ENCODE measurements at regions not wholly inside any gene's neighbourhood (a gene's known extent, or its start where the extent isn't known, plus 50 kb on each side); places are given as distances from the start of the nearest gene placed in this dataset.

GRCh38 chr20:54848984-54849538, 373.7 kb downstream of the DOK5 start:
- intact Hi-C loops (cut with micrococcal nuclease): no loop called here
- Mint-ChIP-seq H3K27ac (no peak overlapping the region), H3K4me3 (no peak overlapping the region), H3K4me1 (ENCODE audit: low read depth) (no peaks in the 10 kb centered on the region), H3K36me3 (ENCODE audit: low read depth) (no peaks in the 10 kb centered on the region), H3K9me3 (no peaks in the 10 kb centered on the region), H3K27me3 (ENCODE audit: insufficient read depth) (no peaks in the 10 kb centered on the region)
- DNase-seq (ENCODE audit: low spot score): no peak

GRCh38 chr20:54848262-54848661, 372.9 kb downstream of the DOK5 start:
- H3K4me1 Mint-ChIP-seq (ENCODE audit: low read depth): no peaks in the 10 kb centered on the region
- intact Hi-C loops (cut with micrococcal nuclease): no loop called here
- H3K9me3 Mint-ChIP-seq: no peaks in the 10 kb centered on the region
- no peak overlapping the region for H3K4me3 Mint-ChIP-seq
- DNase-seq (ENCODE audit: low spot score): no peak
- no peaks in the 10 kb centered on the region for H3K27me3 Mint-ChIP-seq (ENCODE audit: insufficient read depth)
- no peak overlapping the region for H3K27ac Mint-ChIP-seq
- H3K36me3 Mint-ChIP-seq (ENCODE audit: low read depth): no peaks in the 10 kb centered on the region

GRCh38 chr20:54846948-54847347, 371.6 kb downstream of the DOK5 start:
- Mint-ChIP-seq H3K27me3 (ENCODE audit: insufficient read depth) (no peaks in the 10 kb centered on the region), H3K27ac (no peak overlapping the region), H3K4me1 (ENCODE audit: low read depth) (no peaks in the 10 kb centered on the region), H3K4me3 (no peak overlapping the region), H3K9me3 (no peaks in the 10 kb centered on the region), H3K36me3 (ENCODE audit: low read depth) (no peaks in the 10 kb centered on the region)
- intact Hi-C loops (cut with micrococcal nuclease): no loop called here
- no peak for DNase-seq (ENCODE audit: low spot score)

- no peak overlapping the region for H3K4me3 Mint-ChIP-seq
- H3K9me3 Mint-ChIP-seq: no peaks in the 10 kb centered on the region
- no peak overlapping the region for H3K27ac Mint-ChIP-seq
- no peaks in the 10 kb centered on the region for H3K4me1 Mint-ChIP-seq (ENCODE audit: low read depth)
- no peaks in the 10 kb centered on the region for H3K27me3 Mint-ChIP-seq (ENCODE audit: insufficient read depth)
- DNase-seq (ENCODE audit: low spot score): no peak
- no peaks in the 10 kb centered on the region for H3K36me3 Mint-ChIP-seq (ENCODE audit: low read depth)
- intact Hi-C loops (cut with micrococcal nuclease): no loop called here
These were observed 369.0 kb downstream of the DOK5 start for GRCh38 chr20:54844346-54844745.

- intact Hi-C loops (cut with micrococcal nuclease): no loop called here
- no peaks in the 10 kb centered on the region for H3K36me3 Mint-ChIP-seq (ENCODE audit: low read depth)
- H3K27me3 Mint-ChIP-seq (ENCODE audit: insufficient read depth): no peaks in the 10 kb centered on the region
- H3K9me3 Mint-ChIP-seq: no peaks in the 10 kb centered on the region
- H3K27ac Mint-ChIP-seq: no peak overlapping the region
- no peak overlapping the region for H3K4me3 Mint-ChIP-seq
- no peaks in the 10 kb centered on the region for H3K4me1 Mint-ChIP-seq (ENCODE audit: low read depth)
- DNase-seq (ENCODE audit: low spot score): no peak
These were observed 368.5 kb downstream of the DOK5 start for GRCh38 chr20:54843865-54844264.

- no peak overlapping the region for H3K4me3 Mint-ChIP-seq
These were observed 368.0 kb downstream of the DOK5 start for GRCh38 chr20:54843431-54843830.

GRCh38 chr20:54839224-54839623, 363.8 kb downstream of the DOK5 start:
- no peaks in the 10 kb centered on the region for H3K36me3 Mint-ChIP-seq (ENCODE audit: low read depth)
- no peaks in the 10 kb centered on the region for H3K9me3 Mint-ChIP-seq
- H3K27me3 Mint-ChIP-seq (ENCODE audit: insufficient read depth): no peaks in the 10 kb centered on the region
- no peak for DNase-seq (ENCODE audit: low spot score)
- H3K4me1 Mint-ChIP-seq (ENCODE audit: low read depth): no peaks in the 10 kb centered on the region
- no peak overlapping the region for H3K27ac Mint-ChIP-seq
- no peak overlapping the region for H3K4me3 Mint-ChIP-seq
- intact Hi-C loops (cut with micrococcal nuclease): no loop called here

More at GRCh38 chr20:54843431-54843830, 368.0 kb downstream of the DOK5 start:
- intact Hi-C loops (cut with micrococcal nuclease): no loop called here
- no peaks in the 10 kb centered on the region for H3K4me1 Mint-ChIP-seq (ENCODE audit: low read depth)
- no peaks in the 10 kb centered on the region for H3K27me3 Mint-ChIP-seq (ENCODE audit: insufficient read depth)
- H3K9me3 Mint-ChIP-seq: no peaks in the 10 kb centered on the region
- no peak for DNase-seq (ENCODE audit: low spot score)
- H3K27ac Mint-ChIP-seq: no peak overlapping the region
- H3K36me3 Mint-ChIP-seq (ENCODE audit: low read depth): no peaks in the 10 kb centered on the region

- DNase-seq (ENCODE audit: low spot score): no peak
- Mint-ChIP-seq H3K27me3 (ENCODE audit: insufficient read depth) (no peaks in the 10 kb centered on the region), H3K4me1 (ENCODE audit: low read depth) (no peaks in the 10 kb centered on the region), H3K9me3 (no peaks in the 10 kb centered on the region), H3K4me3 (no peak overlapping the region), H3K36me3 (ENCODE audit: low read depth) (no peaks in the 10 kb centered on the region), H3K27ac (no peak overlapping the region)
- intact Hi-C loops (cut with micrococcal nuclease): no loop called here
These were observed 361.8 kb downstream of the DOK5 start for GRCh38 chr20:54837226-54837625.

- Mint-ChIP-seq H3K4me3 (no peak overlapping the region), H3K9me3 (no peaks in the 10 kb centered on the region), H3K36me3 (ENCODE audit: low read depth) (no peaks in the 10 kb centered on the region), H3K27ac (no peak overlapping the region), H3K4me1 (ENCODE audit: low read depth) (no peaks in the 10 kb centered on the region), H3K27me3 (ENCODE audit: insufficient read depth) (no peaks in the 10 kb centered on the region)
- DNase-seq (ENCODE audit: low spot score): no peak
- intact Hi-C loops (cut with micrococcal nuclease): no loop called here
These were observed 347.0 kb downstream of the DOK5 start for GRCh38 chr20:54822386-54822785.

- intact Hi-C loops (cut with micrococcal nuclease): no loop called here
- Mint-ChIP-seq H3K4me1 (ENCODE audit: low read depth) (no peaks in the 10 kb centered on the region), H3K36me3 (ENCODE audit: low read depth) (no peaks in the 10 kb centered on the region), H3K27me3 (ENCODE audit: insufficient read depth) (no peaks in the 10 kb centered on the region), H3K9me3 (no peaks in the 10 kb centered on the region), H3K27ac (no peak overlapping the region), H3K4me3 (no peak overlapping the region)
- no peak for DNase-seq (ENCODE audit: low spot score)
These were observed 345.0 kb downstream of the DOK5 start for GRCh38 chr20:54820392-54820791.

- no peak overlapping the region for H3K27ac Mint-ChIP-seq
- no peaks in the 10 kb centered on the region for H3K4me1 Mint-ChIP-seq (ENCODE audit: low read depth)
- H3K27me3 Mint-ChIP-seq (ENCODE audit: insufficient read depth): no peaks in the 10 kb centered on the region
- H3K9me3 Mint-ChIP-seq: no peaks in the 10 kb centered on the region
- no peaks in the 10 kb centered on the region for H3K36me3 Mint-ChIP-seq (ENCODE audit: low read depth)
- intact Hi-C loops (cut with micrococcal nuclease): no loop called here
- DNase-seq (ENCODE audit: low spot score): no peak
- no peak overlapping the region for H3K4me3 Mint-ChIP-seq
These were observed 331.1 kb downstream of the DOK5 start for GRCh38 chr20:54806462-54806861.

GRCh38 chr20:54794874-54795273, 319.5 kb downstream of the DOK5 start:
- no peak for DNase-seq (ENCODE audit: low spot score)
- H3K36me3 Mint-ChIP-seq (ENCODE audit: low read depth): no peaks in the 10 kb centered on the region
- H3K9me3 Mint-ChIP-seq: peaks cover 10% of the 10 kb centered on the region
- intact Hi-C loops (cut with micrococcal nuclease): no loop called here
- no peak overlapping the region for H3K4me3 Mint-ChIP-seq
- no peaks in the 10 kb centered on the region for H3K27me3 Mint-ChIP-seq (ENCODE audit: insufficient read depth)
- no peaks in the 10 kb centered on the region for H3K4me1 Mint-ChIP-seq (ENCODE audit: low read depth)
- no peak overlapping the region for H3K27ac Mint-ChIP-seq

- Mint-ChIP-seq H3K4me3 (no peak overlapping the region), H3K36me3 (ENCODE audit: low read depth) (no peaks in the 10 kb centered on the region), H3K27ac (no peak overlapping the region)
These were observed 318.7 kb downstream of the DOK5 start for GRCh38 chr20:54794110-54794509.

GRCh38 chr20:54793291-54793992, 318.0 kb downstream of the DOK5 start:
- no peak overlapping the region for H3K27ac Mint-ChIP-seq

More at GRCh38 chr20:54794110-54794509, 318.7 kb downstream of the DOK5 start:
- intact Hi-C loops (cut with micrococcal nuclease): no loop called here
- DNase-seq (ENCODE audit: low spot score): no peak
- no peaks in the 10 kb centered on the region for H3K4me1 Mint-ChIP-seq (ENCODE audit: low read depth)
- H3K27me3 Mint-ChIP-seq (ENCODE audit: insufficient read depth): no peaks in the 10 kb centered on the region
- H3K9me3 Mint-ChIP-seq: peaks cover 16% of the 10 kb centered on the region

More at GRCh38 chr20:54793291-54793992, 318.0 kb downstream of the DOK5 start:
- Mint-ChIP-seq H3K4me1 (ENCODE audit: low read depth) (no peaks in the 10 kb centered on the region), H3K4me3 (no peak overlapping the region), H3K9me3 (peaks cover 20% of the 10 kb centered on the region), H3K36me3 (ENCODE audit: low read depth) (no peaks in the 10 kb centered on the region), H3K27me3 (ENCODE audit: insufficient read depth) (no peaks in the 10 kb centered on the region)
- no peak for DNase-seq (ENCODE audit: low spot score)
- intact Hi-C loops (cut with micrococcal nuclease): no loop called here

Data from activated T-helper 1 cell treated with anti-CD3 and anti-CD28 coated beads, Interleukin-12 subunit alpha, Interleukin-12 subunit beta, Interleukin-2, Interleukin-4 antibody, amounts not matched to agents 30 ng/mL and 10 ng/mL and 1 ng/mL, durations not matched to agents 14 hours and 24 hours and 36 hours (primary cell).